CD14-positive monocyte (primary cell): ENCODE measurements at regions not wholly inside any gene's neighbourhood (a gene's known extent, or its start where the extent isn't known, plus 50 kb on each side); places are given as distances from the start of the nearest gene placed in this dataset.

Source experiments
- DNase-seq, 3 donors: peaks; one replicate each; pipeline ENCODE4 v3.0.0-alpha.2; 2011 to 2022
- H2AFZ ChIP-seq: 2 replicates; pipeline ENCODE4 v1.6.0; 2012; ENCODE audit warnings: mild to moderate bottlenecking, low read depth, low read length, inconsistent platforms; ENCODE audit not compliant: insufficient read depth, poor library complexity, severe bottlenecking
- H3K27ac ChIP-seq, 2 donors: 1 replicate in 1 of 2; 2 replicates in 1 of 2; pipeline ENCODE4 v1.5.1; 2012 to 2013; ENCODE audit warnings: low read length in 2 of 2, control low read depth in 1 of 2, inconsistent platforms in 1 of 2, low read depth in 1 of 2, mild to moderate bottlenecking in 1 of 2
- H3K27me3 ChIP-seq, 2 donors: one replicate each; pipeline versions ENCODE4 v1.6.0 to v1.6.1; 2011 to 2013; ENCODE audit warnings: low read length in 2 of 2; ENCODE audit not compliant: control insufficient read depth in 2 of 2, insufficient read depth in 2 of 2
- H3K36me3 ChIP-seq, 2 donors: replicated peaks in 1 of 2; 1 replicate in 1 of 2; 2 replicates in 1 of 2; pipeline versions ENCODE4 v1.5.1 to v1.6.1; 2012 to 2013; ENCODE audit warnings: low read length in 2 of 2, control low read depth in 1 of 2, inconsistent platforms in 1 of 2, mild to moderate bottlenecking in 1 of 2; ENCODE audit not compliant: insufficient read depth in 2 of 2, control insufficient read depth in 1 of 2
- H3K4me1 ChIP-seq, 2 donors: 1 replicate in 1 of 2; 2 replicates in 1 of 2; pipeline versions ENCODE4 v1.5.1 to v1.6.1; 2012 to 2013; ENCODE audit warnings: low read length in 2 of 2, control low read depth in 1 of 2, inconsistent platforms in 1 of 2, mild to moderate bottlenecking in 1 of 2, moderate library complexity in 1 of 2; ENCODE audit not compliant: insufficient read depth in 2 of 2, control insufficient read depth in 1 of 2
- H3K4me2 ChIP-seq: replicated peaks from 2 replicates; pipeline ENCODE3; 2012; ENCODE audit warnings: low read length, moderate library complexity, mild to moderate bottlenecking; ENCODE audit not compliant: poor library complexity, severe bottlenecking; ENCODE audit errors: extremely low read depth
- H3K4me3 ChIP-seq, 3 experiments: fragments of 200-600 bp in 1 of 3; sonication (generic) in 1 of 3; replicated peaks in 1 of 3; 1 replicate in 2 of 3; 2 replicates in 1 of 3; pipeline ENCODE4 v1.5.1; 2011 to 2013; ENCODE audit warnings: low read length in 3 of 3, mild to moderate bottlenecking in 3 of 3, control low read depth in 2 of 3, low read depth in 2 of 3, inconsistent platforms in 1 of 3, moderate library complexity in 1 of 3
- H3K79me2 ChIP-seq: 2 replicates; pipeline ENCODE4 v1.6.0; 2012; ENCODE audit warnings: mild to moderate bottlenecking, control low read depth, inconsistent platforms, low read length, moderate library complexity; ENCODE audit not compliant: insufficient read depth
- H3K9ac ChIP-seq: 2 replicates; pipeline ENCODE4 v1.6.0; 2017; ENCODE audit warnings: low read length, mild to moderate bottlenecking; ENCODE audit not compliant: insufficient read depth, poor library complexity, severe bottlenecking
- H3K9me3 ChIP-seq, 2 donors: replicated peaks in 1 of 2; 1 replicate in 1 of 2; 2 replicates in 1 of 2; pipeline versions ENCODE4 v1.5.1 to v1.6.1; 2012 to 2013; ENCODE audit warnings: low read length in 2 of 2, control low read depth in 1 of 2; ENCODE audit not compliant: control insufficient read depth in 1 of 2, insufficient read depth in 1 of 2
- H4K20me1 ChIP-seq: 2 replicates; pipeline ENCODE4 v1.6.0; 2012; ENCODE audit warnings: mild to moderate bottlenecking, low read length, control low read depth, moderate library complexity; ENCODE audit not compliant: insufficient read depth
- H3K27ac Mint-ChIP-seq, 7 donors: one replicate each; pipeline ENCODE4 v1.8.0; 2020; ENCODE audit warnings: mild to moderate bottlenecking in 7 of 7, mixed read lengths in 7 of 7, moderate library complexity in 6 of 7, inconsistent platforms in 2 of 7
- H3K27me3 Mint-ChIP-seq, 3 donors: one replicate each; pipeline ENCODE4 v1.8.0; 2021 to 2022; ENCODE audit warnings: low read depth in 3 of 3, mild to moderate bottlenecking in 3 of 3, mixed read lengths in 3 of 3, moderate library complexity in 3 of 3, inconsistent platforms in 1 of 3
- H3K36me3 Mint-ChIP-seq, 2 donors: one replicate each; pipeline ENCODE4 v1.8.0; 2020; ENCODE audit warnings: mixed read lengths in 2 of 2, inconsistent platforms in 1 of 2, mild to moderate bottlenecking in 1 of 2
- H3K4me1 Mint-ChIP-seq: one replicate; pipeline ENCODE4 v1.8.0; 2020; ENCODE audit warnings: mild to moderate bottlenecking, mixed read lengths
- H3K4me3 Mint-ChIP-seq, 2 donors: one replicate each; pipeline ENCODE4 v1.8.0; 2020; ENCODE audit warnings: mild to moderate bottlenecking in 2 of 2, mixed read lengths in 2 of 2, moderate library complexity in 1 of 2
- H3K9me3 Mint-ChIP-seq, 7 donors: one replicate each; pipeline ENCODE4 v1.8.0; 2020 to 2022; ENCODE audit warnings: mixed read lengths in 7 of 7, mild to moderate bottlenecking in 6 of 7, moderate library complexity in 6 of 7, inconsistent platforms in 2 of 7
- CTCF ChIP-seq: fragments of 200-600 bp; IDR thresholded peaks from one replicate; pipeline ENCODE4 v1.8.0; 2022; ENCODE audit warnings: antibody characterized with exemption, mild to moderate bottlenecking
- WGBS: methylation state at CpG from one replicate; pipeline ENCODE4 v1.1.5; 2013; ENCODE audit warnings: missing lambda C conversion rate; ENCODE audit not compliant: insufficient coverage; 5-methylcytosine and 5-hydroxymethylcytosine counted together
- intact Hi-C, 2 donors: fragments of 100-400 bp; cut with micrococcal nuclease; formaldehyde crosslinking; loops; one replicate each; pipeline versions ENCODE4 v1.15.0 to v1.15.1; 2023

- intact Hi-C loops: no loop called here
These were observed 1772.8 kb upstream of the PCDH7 start for GRCh38 chr4:28947374-28947773.

DNA sequence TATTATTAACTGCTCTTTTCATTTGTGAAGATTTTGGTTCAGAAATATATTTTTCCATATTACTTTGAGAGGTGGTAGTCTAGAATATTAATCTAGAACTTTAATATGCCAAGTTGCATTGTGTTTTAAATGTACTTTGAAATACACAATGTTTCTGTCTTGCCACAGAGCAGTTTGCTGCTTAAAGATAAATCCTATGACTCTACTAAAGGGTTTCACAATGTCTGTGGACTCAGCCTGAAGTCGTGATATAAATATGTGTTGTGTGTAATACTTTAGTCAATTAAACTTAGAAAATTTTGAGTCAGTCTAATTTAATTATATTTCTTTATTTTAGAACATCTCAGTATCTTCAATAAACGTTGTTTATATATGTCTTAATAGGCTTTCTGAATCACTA lies 1771.7 kb upstream of the PCDH7 start:
- H3K9me3 Mint-ChIP-seq: no peaks in the 10 kb centered on the region

More at GRCh38 chr4:28947374-28947773, 1772.8 kb upstream of the PCDH7 start:
- Histone ChIP-seq H4K20me1 (no peaks in the 10 kb centered on the region), H3K36me3 (no peaks in the 10 kb centered on the region), H3K27ac (no peak overlapping the region), H3K4me3 (no peak overlapping the region), H3K27me3 (no peaks in the 10 kb centered on the region), H3K79me2 (no peaks in the 10 kb centered on the region), H3K9ac (no peak overlapping the region), H2AFZ (no peak overlapping the region), H3K9me3 (peaks cover 0 to 3% of the 10 kb centered on the region in 2 donors), H3K4me1 (no peaks in the 10 kb centered on the region), H3K4me2 (no peak overlapping the region)
- no peak overlapping the region for H3K4me3 Mint-ChIP-seq
- H3K4me1 Mint-ChIP-seq: no peaks in the 10 kb centered on the region
- TF ChIP-seq CTCF: no peak
- no CpG with 5 or more reads among the region's 1 CpG for WGBS
- no peak for DNase-seq
- H3K36me3 Mint-ChIP-seq: no peaks in the 10 kb centered on the region
- no peak overlapping the region for H3K27ac Mint-ChIP-seq
- H3K9me3 Mint-ChIP-seq: peaks cover 0 to 2% (median 0%) of the 10 kb centered on the region in 7 donors
- peaks cover 0 to 2% (median 0%) of the 10 kb centered on the region in 3 donors for H3K27me3 Mint-ChIP-seq

More for the DNA sequence above, 1771.7 kb upstream of the PCDH7 start:
- no CpG with 5 or more reads among the region's 2 CpGs for WGBS
- Histone ChIP-seq H3K36me3 (no peaks in the 10 kb centered on the region), H3K27me3 (no peaks in the 10 kb centered on the region), H3K9me3 (peaks cover 0 to 3% of the 10 kb centered on the region in 2 donors), H3K79me2 (no peaks in the 10 kb centered on the region), H3K9ac (no peak overlapping the region), H4K20me1 (no peaks in the 10 kb centered on the region), H3K4me3 (no peak overlapping the region), H2AFZ (no peak overlapping the region), H3K4me2 (no peak overlapping the region), H3K27ac (no peak overlapping the region), H3K4me1 (no peaks in the 10 kb centered on the region)
- Mint-ChIP-seq H3K27me3 (peaks cover 0 to 2% (median 0%) of the 10 kb centered on the region in 3 donors), H3K36me3 (no peaks in the 10 kb centered on the region), H3K4me1 (no peaks in the 10 kb centered on the region), H3K4me3 (no peak overlapping the region), H3K27ac (no peak overlapping the region)
- TF ChIP-seq CTCF: no peak
- DNase-seq: no peak
- intact Hi-C loops: no loop called here
